HFFc6 (cell line): ENCODE measurements at regions not wholly inside any gene's neighbourhood (a gene's known extent, or its start where the extent isn't known, plus 50 kb on each side); places are given as distances from the start of the nearest gene placed in this dataset.
"Not testable (repeated sequence)": the region's sequence is repeated elsewhere in the genome, so short reads cannot be mapped to it uniquely, and the experiment has no call there.

ENCODE experiments used
- DNase-seq: peaks from one replicate; pipeline ENCODE4 v3.0.0-alpha.2; 2018
- H3K27ac Mint-ChIP-seq: 2 replicates; pipeline ENCODE4 v1.8.0; 2020; ENCODE audit warnings: mild to moderate bottlenecking, mixed read lengths
- H3K27me3 Mint-ChIP-seq: 2 replicates; pipeline ENCODE4 v1.8.0; 2021; ENCODE audit warnings: mild to moderate bottlenecking, moderate library complexity, mixed read lengths; ENCODE audit not compliant: insufficient read depth
- H3K36me3 Mint-ChIP-seq: 2 replicates; pipeline ENCODE4 v1.8.0; 2021; ENCODE audit warnings: low read depth, mixed read lengths
- H3K4me1 Mint-ChIP-seq: 2 replicates; pipeline ENCODE4 v1.8.0; 2020; ENCODE audit warnings: low read depth, mixed read lengths
- H3K4me3 Mint-ChIP-seq: 2 replicates; pipeline ENCODE4 v1.8.0; 2020; ENCODE audit warnings: mild to moderate bottlenecking, moderate library complexity, mixed read lengths
- H3K9me3 Mint-ChIP-seq: 2 replicates; pipeline ENCODE4 v1.8.0; 2020; ENCODE audit warnings: mild to moderate bottlenecking, mixed read lengths
- CTCF ChIP-seq: fragments of 200-600 bp; sonication (generic); IDR thresholded peaks from 2 replicates; pipeline ENCODE4 v1.5.0; 2021; ENCODE audit warnings: antibody characterized with exemption, mild to moderate bottlenecking

DNA sequence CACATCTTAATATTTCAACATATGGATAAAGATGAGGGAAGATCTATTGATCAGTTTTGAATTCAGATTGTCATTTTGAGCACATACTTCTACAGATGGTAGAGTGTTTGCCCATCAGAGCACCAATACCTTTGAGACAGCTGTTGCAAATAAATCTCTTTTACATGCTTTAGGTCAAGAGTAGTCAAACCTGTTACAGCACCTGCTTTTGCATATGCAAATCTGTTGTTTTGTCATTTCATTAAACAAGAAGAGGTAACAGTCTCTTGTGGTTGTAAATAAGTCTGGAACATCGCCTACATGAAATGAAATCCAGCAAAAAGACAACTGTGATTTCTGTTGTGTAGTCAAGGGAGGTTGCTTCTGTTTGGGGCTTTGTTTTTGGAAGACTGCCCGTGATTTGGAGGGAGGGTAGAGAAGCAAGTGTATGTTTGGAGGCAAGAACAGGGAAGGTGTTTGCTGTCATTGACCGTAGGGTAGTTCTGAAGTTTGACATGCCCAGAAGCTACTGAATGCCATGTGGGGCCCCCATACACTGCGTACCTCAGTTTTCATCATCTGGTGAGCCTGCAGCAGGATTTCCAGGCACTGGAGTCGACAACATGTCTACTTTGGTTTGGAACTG is 233.6 kb upstream of the PPP1R3A start:
- Mint-ChIP-seq H3K27me3 (no peaks in the 10 kb centered on the region), H3K9me3 (peaks cover 11% of the 10 kb centered on the region; the same call in 1 of the 2 replicates), H3K36me3 (no peaks in the 10 kb centered on the region), H3K27ac (no peak overlapping the region), H3K4me3 (no peak overlapping the region), H3K4me1 (no peaks in the 10 kb centered on the region)
- no peak for TF ChIP-seq CTCF
- DNase-seq, result no peak

GRCh38 chr7:114151777-114152176 is 233.0 kb upstream of the PPP1R3A start:
- TF ChIP-seq CTCF, result no peak
- Mint-ChIP-seq H3K9me3 (0 out of 2 replicates have a peak, but pooled peaks cover 11% of the 10 kb centered on the region), H3K4me3 (no peak overlapping the region), H3K27ac (no peak overlapping the region), H3K27me3 (no peaks in the 10 kb centered on the region), H3K4me1 (no peaks in the 10 kb centered on the region), H3K36me3 (no peaks in the 10 kb centered on the region)
- DNase-seq, result no peak

DNA sequence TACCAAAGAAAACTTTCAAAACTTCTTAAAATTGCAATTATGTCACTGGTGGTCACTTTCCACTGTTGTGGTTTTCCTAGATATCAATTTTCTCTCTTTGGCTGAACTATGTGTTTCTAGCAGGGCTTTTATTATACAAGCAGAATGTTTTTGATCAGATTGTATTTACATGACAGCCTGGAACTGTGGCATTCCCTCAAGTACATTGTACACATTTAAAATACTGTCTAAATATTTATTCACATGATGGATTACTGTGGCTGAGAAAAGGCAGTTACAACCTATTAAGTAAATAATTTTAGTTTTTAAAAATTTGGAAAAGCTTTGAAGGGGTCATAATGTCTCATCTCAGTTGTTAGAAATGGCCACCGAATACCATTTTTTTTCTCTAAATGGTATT is 231.9 kb upstream of the PPP1R3A start:
- no peak for TF ChIP-seq CTCF
- no peak for DNase-seq
- Mint-ChIP-seq H3K9me3 (peaks cover 15% of the 10 kb centered on the region), H3K27me3 (no peaks in the 10 kb centered on the region), H3K4me3 (no peak overlapping the region), H3K4me1 (no peaks in the 10 kb centered on the region), H3K27ac (no peak overlapping the region), H3K36me3 (no peaks in the 10 kb centered on the region)

DNA sequence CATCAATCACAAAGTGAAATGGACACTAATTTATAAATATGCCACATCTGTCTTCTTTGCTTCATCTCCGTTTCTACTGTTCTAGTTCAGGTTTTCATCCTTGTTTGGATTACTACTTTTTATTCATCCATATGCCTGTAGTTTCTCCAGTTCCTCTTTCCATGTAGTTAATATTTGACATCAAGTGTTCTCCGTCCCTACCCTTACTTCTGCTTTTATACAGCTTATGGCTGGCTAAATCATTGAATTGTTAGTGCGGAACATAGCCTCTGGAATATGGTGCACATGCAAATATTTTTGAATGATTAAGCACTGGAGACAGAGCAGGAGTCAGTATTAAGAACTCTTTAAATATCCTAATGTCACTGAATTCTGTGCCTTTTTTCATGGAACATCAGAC is 230.0 kb upstream of the PPP1R3A start:
- Mint-ChIP-seq H3K36me3 (no peaks in the 10 kb centered on the region), H3K9me3 (peaks cover 7% of the 10 kb centered on the region), H3K27ac (no peak overlapping the region), H3K4me1 (no peaks in the 10 kb centered on the region), H3K27me3 (no peaks in the 10 kb centered on the region), H3K4me3 (no peak overlapping the region)
- DNase-seq, result no peak
- TF ChIP-seq CTCF, result no peak

GRCh38 chr7:114141415-114141814 is 222.6 kb upstream of the PPP1R3A start:
- H3K9me3 Mint-ChIP-seq, result peaks cover 4% of the 10 kb centered on the region
- no peaks in the 10 kb centered on the region for H3K4me1 Mint-ChIP-seq
- no peak overlapping the region for H3K27ac Mint-ChIP-seq
- DNase-seq, result no peak
- no peaks in the 10 kb centered on the region for H3K27me3 Mint-ChIP-seq
- no peaks in the 10 kb centered on the region for H3K36me3 Mint-ChIP-seq
- no peak for TF ChIP-seq CTCF
- H3K4me3 Mint-ChIP-seq, result no peak overlapping the region

DNA sequence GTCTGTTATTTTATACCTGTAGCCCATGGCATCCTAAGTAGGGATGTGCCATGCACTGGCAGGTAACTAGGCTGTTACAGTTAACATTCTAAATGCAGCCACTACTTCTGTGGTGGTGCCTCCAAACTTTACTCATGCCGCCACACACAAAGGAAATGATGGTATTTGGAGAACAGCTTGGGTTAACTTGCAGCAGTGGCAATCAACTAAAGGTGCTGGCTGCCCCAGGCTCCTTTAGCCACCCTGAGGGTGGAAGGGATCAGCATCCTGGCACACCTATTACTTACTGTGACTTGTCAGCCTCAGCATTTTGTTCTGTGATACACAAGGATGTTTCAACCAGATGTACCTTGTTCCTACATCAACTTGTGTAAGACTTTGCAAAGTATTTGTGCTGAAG is 221.8 kb upstream of the PPP1R3A start:
- Mint-ChIP-seq H3K4me3 (no peak overlapping the region), H3K4me1 (no peaks in the 10 kb centered on the region), H3K9me3 (no peaks in the 10 kb centered on the region; the same call in 1 of the 2 replicates), H3K36me3 (no peaks in the 10 kb centered on the region), H3K27me3 (no peaks in the 10 kb centered on the region), H3K27ac (no peak overlapping the region)
- no peak for TF ChIP-seq CTCF
- no peak for DNase-seq

- H3K4me1 Mint-ChIP-seq, H3K9me3 Mint-ChIP-seq, DNase-seq, H3K36me3 Mint-ChIP-seq, H3K27ac Mint-ChIP-seq, H3K27me3 Mint-ChIP-seq, H3K4me3 Mint-ChIP-seq: not testable (repeated sequence)
Measured at GRCh38 chr7:114139690-114140089, 220.9 kb upstream of the PPP1R3A start.
